Ovary (tissue), 3 donors: ENCODE measurements at regions not wholly inside any gene's neighbourhood (a gene's known extent, or its start where the extent isn't known, plus 50 kb on each side); places are given as distances from the start of the nearest gene placed in this dataset.

Experiments
- CTCF ChIP-seq, 3 donors: fragments of 450-650 bp in 2 of 3; fragments of 200-600 bp in 1 of 3; IDR thresholded peaks; one replicate each; pipeline versions ENCODE4 v1.5.1 to v1.8.0; 2016 to 2022; ENCODE audit warnings: antibody characterized with exemption in 3 of 3, mild to moderate bottlenecking in 1 of 3
- EP300 ChIP-seq: sonication (generic); formaldehyde crosslinking; IDR thresholded peaks from one replicate; pipeline ENCODE4 v1.6.1; 2017; ENCODE audit warnings: antibody characterized with exemption
- POLR2A ChIP-seq: fragments of 450-650 bp; IDR thresholded peaks from one replicate; pipeline ENCODE4 v1.6.1; 2017; ENCODE audit warnings: antibody characterized with exemption, mild to moderate bottlenecking, moderate library complexity
- donor health status: DM: no; HTN: no; CAD: no.

GRCh38 chr12:114165921-114166320 lies 199.8 kb upstream of the RBM19 start:
- TF ChIP-seq CTCF (IDR thresholded peaks at IDR 0.05) (no peak), POLR2A (no peak), EP300 (no peak)
